ENCODE measurements at regions not wholly inside any gene's neighbourhood (a gene's known extent, or its start where the extent isn't known, plus 50 kb on each side); places are given as distances from the start of the nearest gene placed in this dataset.
"Not testable (repeated sequence)": the region's sequence is repeated elsewhere in the genome, so short reads cannot be mapped to it uniquely, and the experiment has no call there.

DNA sequence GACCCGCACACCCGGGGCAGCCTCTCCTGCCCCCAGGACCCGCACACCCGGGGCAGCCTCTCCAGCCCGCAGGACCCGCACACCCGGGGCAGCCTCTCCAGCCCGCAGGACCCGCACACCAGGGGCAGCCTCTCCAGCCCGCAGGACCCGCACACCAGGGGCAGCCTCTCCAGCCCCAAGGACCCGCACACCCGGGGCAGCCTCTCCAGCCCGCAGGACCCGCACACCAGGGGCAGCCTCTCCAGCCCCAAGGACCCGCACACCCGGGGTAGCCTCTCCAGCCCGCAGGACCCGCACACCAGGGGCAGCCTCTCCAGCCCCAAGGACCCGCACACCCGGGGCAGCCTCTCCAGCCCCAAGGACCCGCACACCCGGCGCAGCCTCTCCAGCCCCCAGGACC, 108.5 kb downstream of the PDGFA start:
- TF ChIP-seq, protein P1, sequence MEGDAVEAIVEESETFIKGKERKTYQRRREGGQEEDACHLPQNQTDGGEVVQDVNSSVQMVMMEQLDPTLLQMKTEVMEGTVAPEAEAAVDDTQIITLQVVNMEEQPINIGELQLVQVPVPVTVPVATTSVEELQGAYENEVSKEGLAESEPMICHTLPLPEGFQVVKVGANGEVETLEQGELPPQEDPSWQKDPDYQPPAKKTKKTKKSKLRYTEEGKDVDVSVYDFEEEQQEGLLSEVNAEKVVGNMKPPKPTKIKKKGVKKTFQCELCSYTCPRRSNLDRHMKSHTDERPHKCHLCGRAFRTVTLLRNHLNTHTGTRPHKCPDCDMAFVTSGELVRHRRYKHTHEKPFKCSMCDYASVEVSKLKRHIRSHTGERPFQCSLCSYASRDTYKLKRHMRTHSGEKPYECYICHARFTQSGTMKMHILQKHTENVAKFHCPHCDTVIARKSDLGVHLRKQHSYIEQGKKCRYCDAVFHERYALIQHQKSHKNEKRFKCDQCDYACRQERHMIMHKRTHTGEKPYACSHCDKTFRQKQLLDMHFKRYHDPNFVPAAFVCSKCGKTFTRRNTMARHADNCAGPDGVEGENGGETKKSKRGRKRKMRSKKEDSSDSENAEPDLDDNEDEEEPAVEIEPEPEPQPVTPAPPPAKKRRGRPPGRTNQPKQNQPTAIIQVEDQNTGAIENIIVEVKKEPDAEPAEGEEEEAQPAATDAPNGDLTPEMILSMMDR (tag by site-specific recombination; IDR thresholded peaks at IDR 0.05): not testable (repeated sequence)
- TF ChIP-seq ZNF211 (tag by site-specific recombination; IDR thresholded peaks at IDR 0.05; ENCODE audit: low read depth); TCF7L2 (IDR thresholded peaks at IDR 0.05; ENCODE audit: borderline replicate concordance, low read depth, low read length); YY1 (tag by site-specific recombination; IDR thresholded peaks at IDR 0.05); ZBTB17 (tag by site-specific recombination; IDR thresholded peaks at IDR 0.05); GLI2 (tag by site-specific recombination; IDR thresholded peaks at IDR 0.05; ENCODE audit: borderline replicate concordance, low read depth); ZNF426 (tag by site-specific recombination; IDR thresholded peaks at IDR 0.05); ZNF768 (tag by site-specific recombination; IDR thresholded peaks at IDR 0.05); ZBTB1 (tag by site-specific recombination; IDR thresholded peaks at IDR 0.05); ZNF114 (tag by site-specific recombination; IDR thresholded peaks at IDR 0.05); ZNF561 (tag by site-specific recombination; IDR thresholded peaks at IDR 0.05; ENCODE audit: borderline replicate concordance); ZNF266 (tag by site-specific recombination; IDR thresholded peaks at IDR 0.05; ENCODE audit: low read depth): not testable (repeated sequence)
- TF ChIP-seq, protein P2, sequence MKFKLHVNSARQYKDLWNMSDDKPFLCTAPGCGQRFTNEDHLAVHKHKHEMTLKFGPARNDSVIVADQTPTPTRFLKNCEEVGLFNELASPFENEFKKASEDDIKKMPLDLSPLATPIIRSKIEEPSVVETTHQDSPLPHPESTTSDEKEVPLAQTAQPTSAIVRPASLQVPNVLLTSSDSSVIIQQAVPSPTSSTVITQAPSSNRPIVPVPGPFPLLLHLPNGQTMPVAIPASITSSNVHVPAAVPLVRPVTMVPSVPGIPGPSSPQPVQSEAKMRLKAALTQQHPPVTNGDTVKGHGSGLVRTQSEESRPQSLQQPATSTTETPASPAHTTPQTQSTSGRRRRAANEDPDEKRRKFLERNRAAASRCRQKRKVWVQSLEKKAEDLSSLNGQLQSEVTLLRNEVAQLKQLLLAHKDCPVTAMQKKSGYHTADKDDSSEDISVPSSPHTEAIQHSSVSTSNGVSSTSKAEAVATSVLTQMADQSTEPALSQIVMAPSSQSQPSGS (tag by site-specific recombination; IDR thresholded peaks at IDR 0.05; ENCODE audit: low read depth): not testable (repeated sequence)

All from HEK293 (cell line).